GDM1 (cell line): ENCODE measurements at regions not wholly inside any gene's neighbourhood (a gene's known extent, or its start where the extent isn't known, plus 50 kb on each side); places are given as distances from the start of the nearest gene placed in this dataset.

Experiments used
- DNase-seq: peaks from one replicate; lab custom pipeline; 2025; lab: John Stamatoyannopoulos, UW

DNA sequence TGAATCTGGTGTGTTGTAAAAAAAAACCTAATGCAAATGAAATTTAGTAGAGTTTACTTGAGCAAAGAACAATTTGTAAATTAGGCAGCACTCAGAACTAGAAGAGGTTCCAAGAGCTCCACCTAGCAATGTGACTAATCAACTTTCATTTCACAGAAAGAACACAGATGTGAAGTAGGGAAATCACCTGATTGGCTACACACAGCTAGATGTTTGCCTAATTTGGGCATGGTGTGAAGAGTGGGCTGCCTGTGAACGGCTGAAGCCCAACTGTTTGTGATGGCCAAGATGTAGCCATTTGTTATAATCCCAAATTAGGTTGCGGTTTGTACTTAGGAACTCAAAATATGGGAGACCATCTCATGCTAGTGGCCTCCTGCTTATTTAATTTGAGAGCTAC lies 724.4 kb upstream of the SLITRK5 start:
- DNase-seq: no peak

DNA sequence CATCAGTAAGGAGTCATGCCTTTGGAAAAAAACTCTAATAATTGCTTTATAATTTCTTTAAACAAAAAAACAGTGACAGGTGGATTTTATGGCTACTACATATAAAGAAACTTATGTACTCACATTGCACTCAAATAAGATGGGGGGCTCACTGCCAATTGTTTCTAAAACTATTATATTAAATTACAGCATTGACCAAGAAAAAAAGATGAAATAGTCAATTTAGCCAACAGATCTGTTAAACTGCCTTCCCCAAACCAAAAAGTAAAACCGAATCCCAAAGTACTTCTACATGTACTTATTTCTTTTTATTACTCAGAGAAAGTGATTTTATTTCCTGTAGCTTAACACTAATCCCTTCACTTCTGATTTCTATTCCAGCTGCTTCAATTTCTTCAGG lies 716.8 kb upstream of the SLITRK5 start:
- DNase-seq: no peak

DNA sequence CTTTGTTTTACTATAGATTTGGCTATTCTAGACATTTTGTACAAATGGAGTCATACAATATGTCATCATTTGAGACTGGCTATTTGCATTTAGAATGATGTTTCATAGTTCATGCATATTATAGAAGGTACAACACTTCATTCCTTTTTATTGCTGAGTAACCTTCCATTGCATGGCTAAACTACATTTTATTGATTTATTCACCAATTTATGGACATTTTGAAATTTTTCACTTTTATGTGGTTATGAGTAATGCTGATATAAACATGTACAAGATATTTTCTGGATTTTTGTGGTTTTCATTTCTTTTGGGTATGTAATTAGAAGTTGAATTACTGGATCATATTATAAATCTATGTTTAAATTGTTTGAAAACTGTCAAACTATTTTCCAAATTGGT lies 710.3 kb upstream of the SLITRK5 start:
- DNase-seq: no peak

DNA sequence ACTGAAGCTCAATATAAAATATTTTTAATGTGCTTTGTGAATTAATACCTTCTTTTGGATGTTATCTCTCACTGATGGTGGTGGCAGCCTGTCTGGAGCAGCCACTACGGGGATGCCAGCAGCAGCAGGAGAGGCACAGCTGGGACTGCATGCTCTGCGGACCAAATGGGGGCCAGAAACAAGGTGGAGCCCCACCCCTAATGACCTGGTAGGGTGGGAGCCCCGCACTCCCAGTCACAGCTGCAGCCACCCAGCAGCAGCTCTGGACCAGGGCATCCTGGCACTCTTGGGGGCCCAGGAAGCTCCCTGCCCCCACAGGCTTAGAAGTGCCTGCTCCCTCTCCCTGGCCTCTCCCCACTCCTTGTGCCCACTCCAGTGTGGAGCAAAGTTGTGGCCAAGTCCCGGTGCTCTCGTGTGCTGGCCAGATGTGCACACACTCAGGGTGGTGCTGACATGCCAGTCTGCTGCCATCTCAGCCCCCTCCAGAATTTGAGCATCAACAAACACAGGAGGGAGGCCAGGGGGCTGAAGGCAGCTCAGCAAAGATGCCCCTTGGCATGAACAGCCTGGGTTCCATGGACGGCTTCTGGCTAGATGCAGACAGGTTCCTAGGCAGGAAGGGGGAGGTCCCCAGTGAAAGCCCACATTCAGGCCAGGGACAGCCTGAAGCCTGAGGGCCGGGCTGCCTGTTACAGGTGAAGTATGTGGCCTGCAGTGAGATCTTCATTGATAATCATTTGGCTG lies 696.7 kb upstream of the SLITRK5 start:
- no peak for DNase-seq

- no peak for DNase-seq
These were observed 696.2 kb upstream of the SLITRK5 start for GRCh38 chr13:86974995-86975328.

DNA sequence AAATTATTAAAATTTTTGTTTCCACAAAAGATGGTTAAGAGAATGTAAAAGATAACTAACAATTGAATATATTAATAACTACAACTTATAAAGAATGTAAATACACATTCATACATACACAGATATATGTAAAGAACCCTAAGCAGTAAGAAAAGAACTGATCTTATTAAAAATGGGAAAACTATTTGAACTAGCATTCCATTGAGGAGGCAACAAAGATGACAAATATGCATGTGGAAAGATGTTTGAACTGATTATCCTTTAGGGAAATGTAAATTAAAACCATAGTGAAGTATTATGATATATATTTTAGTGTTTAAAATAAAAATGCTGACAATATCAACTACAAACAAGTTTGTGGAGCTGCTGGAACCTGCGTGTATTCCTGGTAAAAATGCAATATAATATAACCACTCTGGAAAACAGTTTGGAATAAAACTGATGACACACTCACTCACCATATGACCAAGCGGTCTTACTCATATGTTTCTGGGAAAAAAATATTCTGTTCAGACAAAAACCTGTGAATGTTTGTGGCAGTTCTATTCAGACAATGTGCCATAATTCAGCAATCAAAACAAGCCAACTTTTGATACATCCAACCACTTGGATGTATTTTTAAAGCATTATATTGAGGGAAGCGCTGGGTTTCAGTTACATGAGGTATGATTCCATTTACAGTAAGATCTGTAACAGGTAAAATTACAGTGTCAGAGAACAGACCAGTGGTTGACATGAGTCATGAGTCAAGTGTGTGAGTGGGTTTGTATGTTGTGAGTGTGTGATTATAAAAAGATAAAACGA lies 694.4 kb upstream of the SLITRK5 start:
- no peak for DNase-seq

GRCh38 chr13:86986448-86986847 lies 684.7 kb upstream of the SLITRK5 start:
- DNase-seq: no peak

- DNase-seq: no peak
These were observed 678.9 kb upstream of the SLITRK5 start for GRCh38 chr13:86992251-86992650.

DNA sequence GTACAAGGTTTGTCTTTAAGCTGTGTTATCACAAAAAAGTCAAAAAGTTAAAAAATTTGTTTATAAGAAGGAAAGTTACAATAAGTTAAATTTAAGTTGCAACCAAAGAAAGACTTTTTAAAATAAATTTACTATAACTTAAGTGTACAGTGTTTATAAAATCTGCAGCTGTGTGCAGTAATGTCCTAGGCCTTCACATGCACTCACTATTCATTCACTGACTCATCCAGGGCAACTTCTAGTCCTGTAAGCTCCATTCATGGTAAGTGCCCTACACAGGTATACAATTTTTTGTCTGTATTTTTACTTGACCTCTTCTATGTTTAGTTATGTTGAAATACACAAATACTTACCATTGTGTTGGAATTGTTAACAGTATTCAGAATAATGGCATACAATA lies 667.9 kb upstream of the SLITRK5 start:
- DNase-seq: no peak

GRCh38 chr13:87005511-87005910 lies 665.7 kb upstream of the SLITRK5 start:
- no peak for DNase-seq

DNA sequence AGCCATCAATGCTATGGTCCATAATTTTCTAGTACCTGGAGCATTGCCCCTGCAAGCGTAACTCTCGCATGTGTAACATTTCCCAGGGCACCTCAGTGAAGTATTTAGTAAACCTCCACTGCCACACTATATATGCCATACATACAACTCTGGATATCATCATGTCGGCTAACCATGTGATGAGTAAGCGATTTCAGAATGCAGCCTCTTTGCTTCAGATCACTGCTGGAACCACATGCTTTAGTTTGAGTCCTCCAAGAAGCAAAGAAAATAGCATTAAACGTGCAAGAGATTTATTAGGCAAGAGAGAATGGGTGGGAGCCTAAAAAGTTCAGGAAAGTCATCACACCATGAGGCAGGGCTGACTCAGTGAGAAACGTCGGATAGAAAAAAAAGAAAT lies 635.6 kb upstream of the SLITRK5 start:
- DNase-seq: no peak

DNA sequence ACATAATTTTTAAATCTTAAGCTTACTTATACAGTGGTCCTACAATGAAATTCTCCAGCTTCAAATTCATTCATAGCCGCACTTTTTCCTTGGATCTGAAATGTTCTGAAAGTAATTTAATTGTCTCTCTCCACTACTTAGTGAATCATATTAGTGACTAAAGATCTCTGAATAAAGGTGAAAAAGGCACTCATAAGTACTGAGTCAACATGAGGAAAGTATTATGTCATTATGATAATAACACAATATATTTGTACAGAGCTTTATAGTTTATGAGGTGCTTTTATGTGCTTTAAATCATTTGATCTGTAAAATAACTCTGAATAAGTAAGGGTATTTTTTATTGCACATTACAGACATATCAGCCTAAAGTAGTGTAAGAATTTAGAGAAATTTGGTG lies 628.2 kb upstream of the SLITRK5 start:
- DNase-seq: no peak

DNA sequence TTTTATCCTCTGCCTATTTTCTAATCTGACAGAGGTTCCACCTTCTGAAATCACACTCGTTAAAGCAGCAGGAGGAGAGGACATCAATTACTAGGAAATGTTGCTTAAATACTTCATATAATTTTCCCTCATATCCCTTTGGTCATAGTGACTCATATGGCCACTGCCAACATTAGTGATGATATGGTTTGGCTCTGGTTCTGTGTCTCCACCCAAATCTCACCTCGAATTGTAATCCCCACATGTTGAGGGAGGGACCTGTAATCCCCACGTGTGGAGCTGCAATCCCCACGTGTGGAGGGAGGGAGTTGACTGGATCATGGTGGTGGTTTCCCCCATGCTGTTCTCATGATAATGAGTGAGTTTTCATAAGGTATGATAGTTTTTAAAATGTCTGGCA lies 618.4 kb upstream of the SLITRK5 start:
- no peak for DNase-seq

DNA sequence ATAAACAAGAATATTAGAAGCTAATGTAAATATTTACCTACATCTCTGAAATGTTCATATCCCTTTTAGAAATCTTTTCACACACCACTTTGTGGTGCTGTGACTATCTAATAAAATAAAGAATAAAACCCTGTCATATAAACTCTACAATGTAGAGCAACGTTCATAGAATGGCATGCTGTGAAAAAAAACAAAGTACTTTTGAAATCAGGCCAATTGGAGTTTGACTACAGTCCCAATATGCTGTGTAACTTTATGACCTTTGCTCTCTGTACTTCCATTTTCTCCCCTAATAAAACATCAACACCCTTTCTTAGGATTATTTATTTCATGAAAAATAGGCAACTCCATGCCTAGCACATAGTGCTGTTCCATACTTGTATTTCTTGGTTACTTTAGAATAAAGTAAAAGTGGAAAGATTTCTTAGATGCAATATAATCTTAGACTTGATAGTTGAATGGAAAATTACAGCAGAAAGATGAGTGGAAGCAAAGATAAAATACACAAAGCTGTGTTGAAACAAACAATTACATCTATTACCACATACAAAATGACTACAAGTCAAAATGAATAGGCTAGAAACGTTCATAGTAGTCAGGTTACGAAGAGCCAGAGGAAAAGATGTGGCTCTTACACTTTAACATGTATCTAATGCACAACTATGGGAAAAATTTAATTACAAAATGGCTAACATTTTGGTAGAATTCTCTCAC lies 613.2 kb upstream of the SLITRK5 start:
- DNase-seq: no peak

GRCh38 chr13:87058786-87059329 lies 612.3 kb upstream of the SLITRK5 start:
- no peak for DNase-seq

- DNase-seq: no peak
These were observed 592.0 kb upstream of the SLITRK5 start for GRCh38 chr13:87078947-87079795.

GRCh38 chr13:87080100-87080779 lies 590.9 kb upstream of the SLITRK5 start:
- no peak for DNase-seq

DNA sequence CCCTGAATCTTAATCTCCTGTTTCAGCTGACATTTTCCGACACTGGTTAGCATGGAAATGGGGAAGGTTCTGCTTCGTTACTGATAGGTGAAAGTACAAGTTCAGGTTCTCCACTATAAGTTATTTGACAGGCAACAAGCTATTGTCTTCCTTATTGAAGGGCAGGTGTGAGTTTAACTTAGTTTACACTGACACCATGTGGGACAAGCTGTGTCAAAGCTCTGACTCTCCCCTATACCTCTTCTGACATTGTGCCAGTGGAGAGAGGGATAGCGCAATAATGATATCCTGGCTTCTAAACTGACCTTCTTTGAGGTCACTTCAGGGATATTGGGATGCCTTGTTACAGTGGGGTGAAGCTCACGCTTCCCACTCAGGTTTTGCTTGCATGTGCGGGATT lies 587.0 kb upstream of the SLITRK5 start:
- DNase-seq: no peak

- DNase-seq: no peak
These were observed 583.4 kb upstream of the SLITRK5 start for GRCh38 chr13:87087741-87088140.

DNA sequence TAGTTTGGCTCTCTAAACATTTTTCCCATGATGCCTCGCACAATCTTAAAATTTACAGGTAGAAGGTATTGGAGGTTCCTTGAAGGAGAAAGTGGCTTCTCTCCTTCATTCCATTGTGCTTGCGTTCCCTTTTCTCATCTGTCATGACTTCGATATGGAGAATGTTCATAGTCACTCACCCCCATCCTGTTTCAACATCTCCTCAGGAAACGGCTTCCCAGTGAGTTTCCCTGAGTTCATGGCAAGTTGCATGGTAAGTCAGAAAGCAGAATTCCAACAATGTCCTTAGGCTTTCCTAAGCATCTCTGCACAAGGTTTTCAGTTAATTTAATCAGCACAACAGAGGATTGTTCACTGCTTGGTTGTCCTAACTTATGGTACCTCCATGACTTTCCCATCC lies 581.8 kb upstream of the SLITRK5 start:
- no peak for DNase-seq

DNA sequence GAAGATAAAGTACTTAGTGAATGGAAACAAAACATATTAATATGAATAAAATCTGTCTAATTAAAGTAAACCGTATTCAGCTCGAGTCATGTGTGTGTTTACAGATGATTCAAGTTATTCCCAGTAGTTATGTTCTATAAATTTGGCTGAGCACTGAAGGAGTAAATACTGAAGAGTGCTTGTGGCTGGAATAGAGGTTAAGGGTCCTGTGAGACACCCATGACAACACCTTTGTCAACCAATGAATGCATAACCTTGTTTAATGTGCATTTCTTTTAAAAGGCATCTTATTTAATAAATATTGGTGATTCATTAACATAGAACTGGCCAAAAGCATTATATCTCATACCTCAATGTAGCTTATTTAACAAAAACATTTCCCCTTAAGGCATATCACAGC lies 577.8 kb upstream of the SLITRK5 start:
- no peak for DNase-seq
